Parathyroid adenoma (tissue), 2 donors: ENCODE measurements at regions not wholly inside any gene's neighbourhood (a gene's known extent, or its start where the extent isn't known, plus 50 kb on each side); places are given as distances from the start of the nearest gene placed in this dataset.

Source experiments
- H2AFZ ChIP-seq: fragments of 300-600 bp; sonication (generic); one replicate; pipeline ENCODE4 v1.7.0; 2017; ENCODE audit warnings: antibody characterized with exemption, mild to moderate bottlenecking
- H3K27ac ChIP-seq: fragments of 300-600 bp; sonication (generic); one replicate; pipeline ENCODE4 v1.7.0; 2017
- H3K27me3 ChIP-seq: fragments of 300-600 bp; sonication (generic); one replicate; pipeline ENCODE4 v1.7.0; 2017; ENCODE audit warnings: low read length; ENCODE audit not compliant: control insufficient read depth, insufficient read depth
- H3K36me3 ChIP-seq: fragments of 300-600 bp; sonication (generic); one replicate; pipeline ENCODE4 v1.7.0; 2017; ENCODE audit warnings: low read length; ENCODE audit not compliant: control insufficient read depth, insufficient read depth
- H3K4me1 ChIP-seq: fragments of 300-600 bp; sonication (generic); one replicate; pipeline ENCODE4 v1.7.0; 2017; ENCODE audit warnings: control low read depth
- H3K4me2 ChIP-seq: fragments of 300-600 bp; sonication (generic); one replicate; pipeline ENCODE4 v1.7.0; 2017; ENCODE audit warnings: low read length
- H3K4me3 ChIP-seq: fragments of 300-600 bp; sonication (generic); one replicate; pipeline ENCODE4 v1.7.0; 2017; ENCODE audit warnings: low read depth, low read length
- H3K79me2 ChIP-seq: fragments of 300-600 bp; sonication (generic); one replicate; pipeline ENCODE4 v1.7.0; 2017; ENCODE audit warnings: control low read depth
- H3K9ac ChIP-seq: fragments of 300-600 bp; sonication (generic); one replicate; pipeline ENCODE4 v1.7.0; 2017; ENCODE audit warnings: mild to moderate bottlenecking
- H3K9me3 ChIP-seq: fragments of 300-600 bp; sonication (generic); one replicate; pipeline ENCODE4 v1.7.0; 2017; ENCODE audit warnings: low read length; ENCODE audit not compliant: control insufficient read depth
- CTCF ChIP-seq: fragments of 300-600 bp; sonication (generic); IDR thresholded peaks from one replicate; pipeline ENCODE4 v1.7.0; 2017; ENCODE audit warnings: antibody characterized with exemption, mild to moderate bottlenecking
- donor health status: primary hyperparathyroidism.

GRCh38 chr14:71576472-71576871 is 355.8 kb upstream of the RGS6 start:
- H3K4me3 ChIP-seq: no peak overlapping the region

GRCh38 chr14:71579331-71579730 is 352.9 kb upstream of the RGS6 start:
- Histone ChIP-seq H3K36me3 (no peaks in the 10 kb centered on the region), H3K9me3 (no peaks in the 10 kb centered on the region), H3K79me2 (no peaks in the 10 kb centered on the region), H3K4me2 (no peak overlapping the region), H2AFZ (no peak overlapping the region), H3K27me3 (no peaks in the 10 kb centered on the region), H3K27ac (no peak overlapping the region), H3K4me1 (no peaks in the 10 kb centered on the region), H3K9ac (no peak overlapping the region), H3K4me3 (no peak overlapping the region)
- TF ChIP-seq CTCF: no peak

More at GRCh38 chr14:71576472-71576871, 355.8 kb upstream of the RGS6 start:
- Histone ChIP-seq H2AFZ (no peak overlapping the region), H3K4me1 (no peaks in the 10 kb centered on the region), H3K27ac (no peak overlapping the region), H3K79me2 (no peaks in the 10 kb centered on the region), H3K4me2 (no peak overlapping the region), H3K9me3 (no peaks in the 10 kb centered on the region), H3K9ac (no peak overlapping the region), H3K27me3 (no peaks in the 10 kb centered on the region), H3K36me3 (no peaks in the 10 kb centered on the region)
- TF ChIP-seq CTCF: no peak

- no peak overlapping the region for H2AFZ ChIP-seq
- H3K9me3 ChIP-seq: no peaks in the 10 kb centered on the region
- H3K27me3 ChIP-seq: no peaks in the 10 kb centered on the region
- no peak for TF ChIP-seq CTCF
- H3K4me1 ChIP-seq: peaks cover 4% of the 10 kb centered on the region
- no peaks in the 10 kb centered on the region for H3K36me3 ChIP-seq
- H3K79me2 ChIP-seq: no peaks in the 10 kb centered on the region
- H3K4me2 ChIP-seq: no peak overlapping the region
- no peak overlapping the region for H3K4me3 ChIP-seq
- H3K9ac ChIP-seq: no peak overlapping the region
- H3K27ac ChIP-seq: no peak overlapping the region
These were observed 349.5 kb upstream of the RGS6 start for GRCh38 chr14:71582705-71583104.

- Histone ChIP-seq H3K27me3 (no peaks in the 10 kb centered on the region), H3K9ac (no peak overlapping the region), H3K4me1 (peaks cover 4% of the 10 kb centered on the region), H3K9me3 (no peaks in the 10 kb centered on the region), H2AFZ (no peak overlapping the region), H3K79me2 (no peaks in the 10 kb centered on the region), H3K27ac (no peak overlapping the region), H3K36me3 (no peaks in the 10 kb centered on the region), H3K4me2 (no peak overlapping the region), H3K4me3 (no peak overlapping the region)
- TF ChIP-seq CTCF: no peak
These were observed 349.0 kb upstream of the RGS6 start for GRCh38 chr14:71583194-71583593.

GRCh38 chr14:71583705-71584104 is 348.5 kb upstream of the RGS6 start:
- Histone ChIP-seq H3K4me3 (no peak overlapping the region), H3K4me1 (peaks cover 4% of the 10 kb centered on the region), H3K27me3 (no peaks in the 10 kb centered on the region), H3K36me3 (no peaks in the 10 kb centered on the region), H3K9me3 (no peaks in the 10 kb centered on the region), H3K9ac (no peak overlapping the region), H3K27ac (no peak overlapping the region), H3K4me2 (no peak overlapping the region), H3K79me2 (no peaks in the 10 kb centered on the region), H2AFZ (no peak overlapping the region)
- no peak for TF ChIP-seq CTCF
